ENCODE measurements at regions not wholly inside any gene's neighbourhood (a gene's known extent, or its start where the extent isn't known, plus 50 kb on each side); places are given as distances from the start of the nearest gene placed in this dataset.

- TF ChIP-seq CTCF (CRISPR knock-in tag; IDR thresholded peaks at IDR 0.05) (no peak), PTBP1 (IDR thresholded peaks at IDR 0.05; ENCODE audit: low read depth, low read length, poor library complexity, severe bottlenecking) (no peak), FOXM1 (CRISPR knock-in tag; IDR thresholded peaks at IDR 0.05) (no peak), RFX5 (IDR thresholded peaks at IDR 0.05; ENCODE audit: low read depth, low read length) (no peak)
Measured at GRCh38 chr3:78098367-78098766, 1058.5 kb downstream of the ROBO2 start.
